OCI-M1 (cell line): ENCODE measurements at regions not wholly inside any gene's neighbourhood (a gene's known extent, or its start where the extent isn't known, plus 50 kb on each side); places are given as distances from the start of the nearest gene placed in this dataset.

Source experiments
- DNase-seq: peaks from one replicate; lab custom pipeline; 2025; lab: John Stamatoyannopoulos, UW

DNA sequence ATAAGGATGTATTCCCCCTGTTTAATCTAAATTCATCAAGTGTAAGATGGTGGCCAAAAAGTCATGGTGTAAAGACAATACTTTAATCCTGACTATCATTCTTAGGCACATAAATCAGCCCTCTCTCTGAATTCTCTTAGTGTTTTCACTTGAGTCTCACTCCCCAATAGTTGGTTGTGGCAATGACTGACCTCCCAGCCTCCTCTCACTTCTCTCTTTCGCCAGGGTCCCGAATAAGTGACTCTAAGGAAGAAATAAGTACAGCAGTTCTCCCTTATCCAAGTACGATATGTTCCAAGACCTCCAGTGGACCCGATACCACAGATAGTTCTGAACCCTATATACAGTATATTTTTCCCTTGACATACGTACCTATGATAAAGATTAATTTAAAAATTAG, 335.3 kb downstream of the MAF start:
- DNase-seq: no peak

DNA sequence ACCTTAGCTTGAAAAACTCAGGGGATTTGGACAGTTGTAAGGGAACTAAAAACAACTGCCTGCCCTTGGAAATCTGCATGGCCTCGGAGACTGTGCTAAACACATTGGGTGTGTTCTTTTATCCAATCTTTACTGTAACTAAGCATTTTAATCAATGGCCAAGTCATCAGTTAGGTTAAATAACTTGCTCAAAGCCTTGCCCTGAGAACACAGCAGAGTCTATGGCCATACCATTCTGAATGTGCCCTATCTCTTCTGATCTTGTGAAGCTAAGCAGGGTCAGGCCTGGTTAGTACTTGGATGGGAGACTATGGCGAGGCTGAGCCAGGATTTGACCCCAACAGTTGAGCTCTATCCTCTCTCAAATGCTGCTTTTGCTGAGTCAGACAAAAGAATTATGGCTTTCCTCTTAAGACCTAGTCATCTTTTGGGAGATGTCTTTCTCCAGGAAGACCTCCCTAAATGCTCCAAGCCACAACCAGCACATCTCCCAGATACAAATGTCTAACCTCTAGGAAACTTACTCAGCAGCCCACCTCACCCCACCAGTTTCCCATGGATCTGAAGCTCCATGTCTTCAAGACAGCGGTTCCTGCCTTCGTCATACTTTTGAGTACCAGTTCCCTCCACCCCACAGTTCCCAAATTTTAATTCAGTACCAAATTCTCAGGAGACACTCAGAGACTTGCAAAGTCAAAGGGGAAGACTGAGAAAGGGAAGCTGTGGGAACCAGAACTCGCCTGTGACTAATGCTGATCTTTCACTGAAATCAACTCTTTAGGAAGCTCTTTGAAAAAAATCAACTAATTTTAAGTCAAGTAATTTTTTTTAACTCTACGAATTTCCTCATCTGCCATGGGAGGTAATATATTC, 336.1 kb downstream of the MAF start:
- DNase-seq: no peak

DNA sequence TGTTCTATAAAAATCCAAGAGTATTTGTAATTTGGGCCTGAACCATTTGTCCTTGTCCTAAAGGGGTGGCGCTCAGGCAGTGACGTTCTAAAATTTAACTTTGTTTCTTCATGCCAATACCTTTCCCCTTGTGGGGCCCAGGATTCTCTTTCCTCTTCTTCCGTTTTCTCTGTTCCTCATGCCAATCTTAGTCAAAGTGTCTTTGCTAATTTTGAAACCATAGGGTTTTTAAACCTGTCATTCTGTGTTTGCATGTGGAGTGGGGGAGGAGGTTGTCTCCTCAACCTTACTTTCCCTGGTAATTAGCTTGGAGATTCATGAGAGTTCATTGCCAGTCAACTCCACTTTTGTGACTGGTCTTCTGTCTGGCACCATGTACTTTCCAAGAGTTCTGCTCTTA, 337.1 kb downstream of the MAF start:
- no peak for DNase-seq
